CD4-positive, alpha-beta T cell treated with Interleukin-17A for 4 hours (primary cell): ENCODE measurements at regions not wholly inside any gene's neighbourhood (a gene's known extent, or its start where the extent isn't known, plus 50 kb on each side); places are given as distances from the start of the nearest gene placed in this dataset.

Source experiments
- DNase-seq: peaks from one replicate; pipeline ENCODE4 v3.0.0-alpha.2; 2020; ENCODE audit warnings: mixed read lengths

GRCh38 chr2:104563398-104563996, 290.4 kb upstream of the POU3F3 start:
- no peak for DNase-seq

- no peak for DNase-seq
These were observed 285.7 kb upstream of the POU3F3 start for GRCh38 chr2:104568247-104568646.

DNA sequence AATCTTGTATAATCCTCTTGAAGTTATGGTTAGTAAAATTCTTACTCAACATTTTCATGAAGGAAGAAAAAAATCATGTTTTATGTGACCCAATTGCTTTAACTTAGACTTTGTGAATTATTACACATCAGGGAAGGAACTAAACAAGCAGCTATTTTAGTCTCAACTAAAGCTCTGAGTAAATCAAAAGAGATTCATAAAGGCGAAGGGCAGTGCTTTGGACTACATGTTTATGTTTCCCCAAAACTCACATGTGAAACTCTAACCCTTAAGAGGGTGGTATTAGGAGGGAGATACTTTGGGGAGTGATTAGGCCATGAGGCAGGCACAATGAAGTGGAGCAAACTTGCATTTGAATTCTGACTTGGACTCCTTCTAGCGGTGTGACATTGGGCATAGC, 283.7 kb upstream of the POU3F3 start:
- DNase-seq: no peak

DNA sequence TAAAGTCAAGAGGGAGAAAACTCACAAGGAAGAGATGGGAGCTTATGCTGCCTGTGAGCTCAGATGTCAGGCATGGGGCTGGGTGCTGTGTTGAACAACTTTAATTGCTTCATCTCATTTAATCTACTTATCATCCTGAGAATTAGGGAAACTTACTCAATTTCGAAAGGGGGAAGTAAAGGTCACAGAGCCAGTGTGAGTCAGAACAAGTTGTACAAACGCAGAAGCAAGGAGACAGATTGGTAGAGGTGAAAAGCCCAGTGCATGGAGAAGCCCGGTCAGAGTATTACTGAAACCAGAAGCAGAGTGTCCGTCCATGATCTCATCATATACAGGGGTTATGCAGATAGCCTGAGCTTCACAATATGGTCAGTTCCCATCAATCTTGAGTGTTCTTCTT, 281.1 kb upstream of the POU3F3 start:
- no peak for DNase-seq

GRCh38 chr2:104574367-104574766, 279.5 kb upstream of the POU3F3 start:
- no peak for DNase-seq

DNA sequence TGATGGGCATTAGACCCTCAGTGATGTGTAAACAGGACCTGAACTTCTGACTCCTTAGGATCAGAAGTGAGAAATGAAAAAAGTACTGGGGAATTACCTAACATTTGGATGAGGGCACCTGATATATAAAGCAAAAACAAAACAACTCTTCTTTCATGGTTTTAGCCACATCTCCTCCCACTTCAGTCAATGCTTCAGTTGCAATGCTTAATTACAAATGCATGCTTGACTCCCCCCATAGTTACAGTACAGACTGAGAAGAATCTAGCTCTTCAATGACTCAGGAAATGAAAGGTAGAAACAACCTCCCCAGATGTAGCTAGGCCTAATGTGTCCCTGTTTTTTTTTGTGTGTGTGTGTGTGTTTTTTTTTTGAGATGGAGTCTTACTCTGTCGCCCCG, 276.8 kb upstream of the POU3F3 start:
- DNase-seq: no peak

GRCh38 chr2:104582471-104582870, 271.4 kb upstream of the POU3F3 start:
- DNase-seq: no peak

DNA sequence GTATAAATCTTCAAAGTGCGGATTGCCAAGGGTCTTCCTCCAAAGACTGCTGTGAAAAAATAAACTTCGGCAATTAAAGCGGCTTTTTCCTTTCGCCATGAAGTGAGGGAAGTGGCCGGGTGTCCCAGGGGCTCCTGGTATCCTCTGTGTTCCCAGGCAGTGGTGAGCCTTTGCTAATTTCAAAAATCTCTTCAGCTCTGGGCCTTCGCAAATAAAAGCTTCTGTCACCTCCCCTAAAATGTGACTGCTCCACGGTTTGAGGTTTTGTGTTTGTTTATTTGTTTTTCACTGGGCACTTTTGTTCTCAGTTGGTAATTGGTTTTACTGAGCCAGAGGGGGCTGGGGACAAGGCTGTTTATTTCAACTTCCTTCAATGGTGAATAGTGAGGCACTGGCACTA, 270.1 kb upstream of the POU3F3 start:
- DNase-seq: no peak

GRCh38 chr2:104584393-104584792, 269.5 kb upstream of the POU3F3 start:
- DNase-seq: no peak

DNA sequence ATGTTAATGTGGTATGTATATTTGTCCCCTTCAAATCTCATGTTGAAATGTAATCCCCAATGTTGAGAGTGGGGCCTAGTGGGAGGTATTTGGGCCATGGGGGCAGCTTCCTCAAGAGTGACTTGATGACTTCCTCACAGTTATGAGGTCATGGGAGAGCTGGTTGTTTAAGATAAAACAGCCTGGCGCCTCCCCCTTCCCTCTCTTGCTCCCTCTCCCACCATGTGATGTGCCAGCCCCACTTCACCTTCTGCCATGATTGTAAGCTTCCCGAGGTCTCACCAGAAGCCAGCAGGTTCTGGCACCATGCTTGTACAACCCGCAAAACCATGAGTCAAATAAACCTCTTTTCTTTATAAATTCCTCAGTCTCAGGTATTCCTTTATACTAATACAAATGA, 258.3 kb upstream of the POU3F3 start:
- DNase-seq: no peak

- no peak for DNase-seq
These were observed 256.0 kb upstream of the POU3F3 start for GRCh38 chr2:104597942-104598341.

- DNase-seq: no peak
These were observed 255.3 kb upstream of the POU3F3 start for GRCh38 chr2:104598636-104599035.

GRCh38 chr2:104599787-104600510, 254.0 kb upstream of the POU3F3 start:
- DNase-seq: no peak

DNA sequence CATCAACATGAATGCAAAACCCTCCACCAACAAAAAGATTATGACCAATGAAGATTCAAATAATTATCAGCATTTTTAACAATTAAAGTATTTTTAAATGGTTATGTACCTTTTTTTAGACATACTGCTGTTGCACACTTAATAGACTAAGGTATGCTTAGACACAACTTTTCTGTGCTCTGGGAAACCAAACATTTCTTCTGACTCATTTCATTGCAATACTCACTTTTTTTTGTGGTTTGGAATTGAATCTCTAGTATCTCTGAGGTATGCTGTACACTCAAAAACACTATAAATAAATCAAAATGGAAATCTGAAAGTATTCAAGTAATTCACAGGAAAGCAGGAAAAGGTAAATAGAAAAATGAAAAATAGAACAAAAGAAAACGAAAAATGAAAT, 247.9 kb upstream of the POU3F3 start:
- DNase-seq: no peak

DNA sequence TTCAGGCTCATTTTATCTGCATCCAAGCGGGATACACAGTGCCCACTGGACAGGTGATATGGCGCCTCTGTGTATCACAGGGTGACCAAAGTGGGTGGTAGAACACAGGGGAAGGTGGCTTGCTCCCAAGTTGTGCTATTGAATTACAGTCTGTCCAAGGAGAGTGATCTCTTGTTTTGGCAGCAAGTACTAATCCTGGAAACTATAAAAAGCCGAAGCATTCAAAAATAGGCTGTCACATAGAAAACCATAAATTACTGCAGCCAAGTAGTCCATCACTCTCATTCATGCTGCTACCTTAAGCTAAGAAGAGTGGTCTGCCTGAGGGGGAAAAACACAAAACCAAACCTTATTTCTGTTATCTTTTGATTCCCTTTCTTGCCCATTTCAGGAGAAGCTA, 237.1 kb upstream of the POU3F3 start:
- DNase-seq: no peak

- no peak for DNase-seq
These were observed 233.1 kb upstream of the POU3F3 start for GRCh38 chr2:104620801-104621200.

- DNase-seq: no peak
These were observed 218.3 kb upstream of the POU3F3 start for GRCh38 chr2:104635608-104636007.

- no peak for DNase-seq
These were observed 215.6 kb upstream of the POU3F3 start for GRCh38 chr2:104638190-104638858.

DNA sequence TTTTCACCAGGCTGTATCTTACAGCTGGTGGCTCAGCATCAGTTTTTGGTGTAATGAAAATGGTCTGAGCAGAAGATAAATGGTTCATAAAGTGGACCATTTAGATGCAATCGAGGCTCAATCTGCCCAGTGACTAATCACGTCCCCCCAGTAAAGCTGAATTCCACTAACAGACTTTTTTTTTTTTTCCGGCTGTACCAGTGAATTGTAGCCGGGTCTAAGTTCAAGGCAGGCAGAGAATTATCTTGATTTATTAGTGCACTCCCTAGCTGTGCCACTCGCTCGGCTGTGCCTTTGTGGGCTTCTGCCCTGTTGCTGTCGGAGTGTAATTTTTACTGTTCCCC, 215.1 kb upstream of the POU3F3 start:
- DNase-seq: no peak

DNA sequence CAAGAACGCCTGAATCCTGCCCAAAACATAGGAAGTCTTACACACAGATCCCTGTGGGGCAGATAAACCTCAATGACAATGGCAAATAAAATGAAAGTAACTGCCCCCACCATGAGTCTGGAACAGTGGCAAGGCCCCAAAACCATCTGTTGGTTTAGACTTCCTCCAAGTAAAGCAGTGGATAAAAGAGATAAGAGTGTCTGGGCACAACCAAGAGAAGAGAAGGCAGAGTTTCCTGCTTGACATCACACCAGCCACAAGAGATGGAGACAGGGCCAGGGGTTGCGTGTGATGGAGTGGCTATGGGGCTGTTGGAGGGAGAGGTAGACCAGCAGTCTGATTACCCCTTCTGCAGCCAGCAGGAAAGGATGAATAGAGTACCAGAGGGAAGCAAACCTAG, 212.1 kb upstream of the POU3F3 start:
- no peak for DNase-seq

DNA sequence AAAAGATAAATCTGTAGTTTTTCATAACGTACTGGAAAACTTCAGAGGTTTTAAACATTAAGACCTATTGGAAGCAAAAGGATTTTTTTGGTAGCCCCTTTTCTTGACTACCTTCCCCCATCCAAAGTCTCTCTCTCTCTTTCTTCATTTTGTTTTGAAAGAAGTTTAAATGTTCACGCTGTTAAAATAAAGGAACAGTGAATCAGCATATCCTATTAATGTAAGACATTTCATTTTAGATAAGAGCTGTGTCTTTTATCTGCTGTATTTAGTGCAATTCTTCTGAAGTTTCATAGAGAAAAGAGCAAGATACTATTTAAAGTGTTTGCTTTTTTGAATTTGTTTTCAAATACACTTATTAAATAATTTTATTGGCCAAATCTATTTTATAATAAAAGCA, 205.5 kb upstream of the POU3F3 start:
- DNase-seq: no peak

GRCh38 chr2:104649866-104650265, 204.0 kb upstream of the POU3F3 start:
- no peak for DNase-seq

DNA sequence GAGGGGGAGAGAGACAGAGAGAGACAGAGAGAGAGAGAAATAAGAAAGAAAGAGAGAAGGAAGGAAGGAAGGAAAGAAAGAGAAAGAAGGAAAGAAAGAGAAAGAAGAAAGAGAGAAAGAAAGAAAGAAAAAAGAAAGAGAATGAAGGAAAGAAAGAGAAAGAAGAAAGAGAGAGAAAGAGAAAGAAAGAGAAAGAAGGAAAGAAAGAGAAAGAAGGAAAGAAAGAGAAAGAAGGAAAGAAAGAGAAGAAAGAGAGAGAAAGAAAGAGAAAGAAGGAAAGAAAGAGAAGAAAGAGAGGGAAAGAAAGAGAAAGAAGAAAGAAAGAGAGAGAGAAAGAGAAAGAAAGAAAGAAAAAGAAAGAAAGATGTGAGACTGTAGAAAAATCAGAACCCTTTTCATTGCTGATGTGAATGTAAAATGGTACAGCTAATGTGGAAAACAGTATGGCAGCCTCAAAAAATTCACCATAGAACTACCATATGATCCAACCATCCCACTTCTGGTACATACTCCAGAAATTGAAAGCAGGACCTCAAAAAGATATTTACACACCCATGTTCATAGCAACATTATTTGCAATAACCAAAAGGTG, 203.4 kb upstream of the POU3F3 start:
- DNase-seq: no peak

- DNase-seq: no peak
These were observed 199.1 kb upstream of the POU3F3 start for GRCh38 chr2:104654811-104655210.
